NCI-H1092 (cell line): ENCODE measurements at regions not wholly inside any gene's neighbourhood (a gene's known extent, or its start where the extent isn't known, plus 50 kb on each side); places are given as distances from the start of the nearest gene placed in this dataset.

Experiments
- DNase-seq: peaks from one replicate; lab custom pipeline; 2025; lab: John Stamatoyannopoulos, UW

- DNase-seq = no peak
These were observed 671.7 kb downstream of the BRD1 start for GRCh38 chr22:49155770-49156580.

- DNase-seq = no peak
These were observed 672.5 kb downstream of the BRD1 start for GRCh38 chr22:49155039-49155769.

- no peak for DNase-seq
These were observed 673.2 kb downstream of the BRD1 start for GRCh38 chr22:49154433-49154832.

GRCh38 chr22:49153921-49154320 is 673.8 kb downstream of the BRD1 start:
- DNase-seq = no peak

- DNase-seq = no peak
These were observed 674.5 kb downstream of the BRD1 start for GRCh38 chr22:49152939-49153770.

- DNase-seq = no peak
These were observed 675.3 kb downstream of the BRD1 start for GRCh38 chr22:49152127-49152938.

GRCh38 chr22:49151256-49152126 is 676.2 kb downstream of the BRD1 start:
- no peak for DNase-seq

DNA sequence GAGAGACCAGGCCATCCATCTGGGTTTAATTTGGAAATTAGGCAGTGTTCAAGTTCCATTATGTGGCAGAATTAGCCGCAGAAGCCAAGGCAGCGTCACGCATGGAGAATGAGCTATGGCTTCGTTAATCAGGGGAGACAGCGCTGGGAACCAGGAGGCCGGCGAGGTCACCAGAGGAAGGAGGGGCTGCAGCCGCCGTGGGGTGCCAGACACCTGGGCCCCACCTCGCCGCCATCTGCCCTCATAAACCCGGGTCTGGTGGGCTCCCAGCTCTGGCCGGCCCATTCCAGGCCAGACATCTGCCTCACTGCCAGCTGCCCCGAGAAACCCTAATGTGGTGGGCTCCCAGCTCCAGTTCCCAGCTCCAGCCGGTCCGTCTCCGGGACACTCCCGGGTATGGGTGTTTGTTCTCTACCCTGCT is 676.9 kb downstream of the BRD1 start:
- DNase-seq = no peak

DNA sequence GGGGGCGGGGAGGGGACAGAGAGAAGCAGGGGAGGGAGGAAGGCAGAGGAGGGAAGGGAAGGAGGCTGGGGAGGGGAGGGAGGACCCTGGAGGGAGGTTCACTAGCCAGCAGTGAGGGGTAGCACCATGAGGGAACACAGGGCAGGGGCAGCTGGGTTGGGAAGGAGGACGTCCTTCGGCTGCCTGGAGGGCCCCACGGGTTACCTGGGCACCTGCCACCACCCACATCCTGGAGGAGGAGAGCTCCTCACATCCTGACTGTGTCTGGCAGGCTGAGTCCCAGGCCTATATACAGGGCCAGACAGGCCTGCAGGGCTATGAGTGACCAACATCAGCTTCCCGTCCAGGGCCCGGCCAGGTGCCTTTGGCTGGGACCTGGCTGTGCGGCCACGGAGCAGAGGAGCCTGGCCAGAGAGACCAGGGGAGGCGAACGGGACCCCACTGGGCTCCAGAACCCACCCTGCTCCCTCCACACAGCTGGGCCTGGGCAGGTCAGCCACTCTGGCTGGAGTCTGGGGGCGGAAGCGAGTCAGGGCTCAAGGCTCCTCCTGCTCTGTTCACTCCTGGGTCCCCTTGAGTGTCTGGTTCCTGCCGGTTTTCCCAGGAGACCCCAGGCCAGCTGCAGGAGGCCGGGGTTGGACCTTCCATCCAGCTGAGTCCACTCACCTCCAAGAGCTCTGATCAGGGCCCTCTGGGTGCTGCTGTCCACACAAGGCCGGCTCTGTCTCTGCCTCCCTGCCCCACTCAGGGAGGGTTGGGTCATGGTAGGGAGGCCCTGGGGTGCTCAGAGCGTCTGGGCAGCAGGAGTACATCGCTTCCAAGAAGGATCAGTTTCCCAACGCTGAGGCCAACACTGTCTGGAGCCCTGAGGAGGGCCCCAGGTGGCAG is 677.7 kb downstream of the BRD1 start:
- DNase-seq = no peak

GRCh38 chr22:49148895-49149418 is 678.7 kb downstream of the BRD1 start:
- DNase-seq = no peak

GRCh38 chr22:49147617-49148175 is 680.0 kb downstream of the BRD1 start:
- no peak for DNase-seq

DNA sequence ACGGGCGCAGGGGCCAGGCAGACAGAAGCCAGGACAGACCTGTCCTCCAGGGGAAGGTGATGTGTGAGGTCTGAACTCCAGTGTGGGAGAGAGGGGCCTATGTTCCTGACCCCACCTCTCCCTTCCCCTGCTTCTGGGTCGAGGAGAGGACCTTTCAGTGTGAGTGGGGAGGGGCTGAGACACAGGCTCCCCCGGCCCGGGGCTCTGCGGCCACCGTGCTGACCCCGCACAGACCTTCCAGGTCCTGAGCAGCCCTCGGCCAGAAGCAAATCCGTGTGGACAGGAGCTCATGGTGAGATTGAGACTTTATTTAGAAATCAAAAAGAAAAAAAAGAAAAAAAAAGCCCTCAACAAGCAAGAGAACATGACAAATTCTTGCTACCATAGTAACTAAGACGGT is 680.5 kb downstream of the BRD1 start:
- DNase-seq = no peak

- no peak for DNase-seq
These were observed 681.2 kb downstream of the BRD1 start for GRCh38 chr22:49146511-49146910.

GRCh38 chr22:49143812-49144211 is 683.9 kb downstream of the BRD1 start:
- DNase-seq = no peak

DNA sequence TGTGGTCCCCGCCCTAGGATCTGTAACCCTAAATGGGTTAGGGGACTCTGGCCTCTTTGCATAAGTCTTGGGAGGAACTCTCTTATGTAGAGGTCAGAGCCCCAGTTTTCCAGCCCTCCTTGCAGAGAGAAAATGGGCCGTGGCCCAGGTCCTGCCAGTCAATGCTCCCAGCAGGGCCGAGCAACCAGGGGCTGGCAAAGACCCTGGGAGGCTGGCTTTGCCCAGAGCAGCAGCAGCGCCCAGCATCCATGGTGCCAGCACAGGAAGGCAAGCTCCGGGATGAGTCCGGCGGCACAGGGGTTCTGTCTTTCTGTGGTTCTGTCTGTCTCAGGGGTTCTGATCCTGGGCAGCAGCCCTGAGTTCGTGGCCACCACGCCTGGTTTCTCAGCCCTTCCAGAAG is 684.8 kb downstream of the BRD1 start:
- no peak for DNase-seq

- no peak for DNase-seq
These were observed 685.4 kb downstream of the BRD1 start for GRCh38 chr22:49142296-49142695.

- DNase-seq = no peak
These were observed 685.9 kb downstream of the BRD1 start for GRCh38 chr22:49141761-49142160.

DNA sequence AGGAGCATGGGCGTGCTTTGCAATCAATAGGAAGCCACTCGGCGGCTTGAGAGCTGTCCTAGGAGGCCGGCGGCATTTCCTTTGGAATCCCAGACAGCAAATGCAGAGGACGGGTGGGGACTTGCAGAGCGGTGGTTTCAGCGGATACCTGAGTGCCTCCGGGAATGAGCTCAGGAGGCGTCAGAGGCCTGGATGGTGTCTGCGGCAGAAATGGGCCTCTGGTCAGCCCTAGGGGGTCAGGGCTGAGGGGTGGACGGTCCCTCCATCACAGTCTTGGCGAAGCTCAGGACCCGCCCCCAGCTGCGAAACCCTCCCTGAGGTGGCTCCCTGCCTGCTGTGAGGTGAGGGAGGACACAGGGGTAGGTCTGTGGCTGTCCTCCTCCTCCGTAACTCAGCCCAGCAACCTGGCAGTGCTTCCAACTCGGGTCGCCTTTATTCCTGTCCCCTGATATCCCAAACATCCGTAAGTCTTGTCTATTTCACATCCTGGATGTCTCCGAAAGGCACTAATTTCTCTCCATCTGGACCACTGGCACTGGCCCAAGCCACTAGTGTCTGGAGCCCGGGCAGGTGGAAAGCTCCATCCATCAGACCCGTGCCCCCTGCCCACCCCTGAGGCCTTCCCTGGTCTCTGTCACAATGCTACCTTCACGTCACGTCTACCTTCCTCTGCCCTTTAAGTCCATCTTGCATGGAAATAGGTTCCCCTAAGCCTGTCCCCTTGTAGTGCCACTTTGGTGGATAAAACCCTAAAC is 686.6 kb downstream of the BRD1 start:
- no peak for DNase-seq
